GM18868 (cell line): ENCODE measurements at regions not wholly inside any gene's neighbourhood (a gene's known extent, or its start where the extent isn't known, plus 50 kb on each side); places are given as distances from the start of the nearest gene placed in this dataset.
"Not testable (repeated sequence)": the region's sequence is repeated elsewhere in the genome, so short reads cannot be mapped to it uniquely, and the experiment has no call there.

Source experiments
- ATAC-seq: cut with Tn5 transposase; IDR thresholded peaks from one replicate; pipeline ENCODE4 v1.9.1; 2021; ENCODE audit warnings: mild to moderate bottlenecking, moderate library complexity; ENCODE audit not compliant: unreplicated experiment

DNA sequence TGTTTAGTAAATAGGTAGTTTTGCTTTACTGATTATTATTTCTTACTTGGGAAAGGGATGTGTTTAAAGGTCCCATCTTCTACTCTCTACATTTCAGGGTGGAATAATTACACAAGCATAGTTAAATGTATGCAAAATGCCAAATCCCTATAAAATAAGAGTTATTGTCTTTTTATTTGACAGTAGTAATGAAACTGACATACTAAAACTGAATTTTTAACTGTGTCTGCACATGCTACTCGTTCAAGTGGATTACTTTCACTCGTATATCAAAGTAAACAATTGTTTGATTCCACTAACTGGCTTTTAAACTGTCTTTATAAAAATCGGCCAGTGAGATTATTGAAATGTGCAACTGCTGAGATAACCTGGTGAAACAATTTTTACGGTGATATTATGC is 602.9 kb upstream of the ADGRB3 start:
- ATAC-seq, result no peak

DNA sequence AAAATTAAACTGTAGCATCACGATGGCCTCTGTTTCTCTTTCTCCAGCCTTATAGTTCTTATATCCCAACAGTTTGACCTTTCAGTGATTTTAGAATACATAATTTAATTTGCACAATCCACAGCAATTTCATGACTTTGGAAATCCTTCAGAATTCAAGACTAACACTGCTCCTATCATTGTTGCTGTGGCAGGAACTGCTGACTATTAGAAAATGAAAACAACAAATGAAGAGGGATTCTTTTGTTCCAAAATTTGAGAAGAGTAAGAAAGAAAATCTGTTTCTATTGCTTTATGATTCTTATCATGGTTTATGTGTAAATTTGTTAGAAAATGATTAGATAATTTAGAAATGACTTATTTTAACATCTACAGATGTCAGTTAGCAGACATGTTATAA is 604.0 kb upstream of the ADGRB3 start:
- no peak for ATAC-seq

DNA sequence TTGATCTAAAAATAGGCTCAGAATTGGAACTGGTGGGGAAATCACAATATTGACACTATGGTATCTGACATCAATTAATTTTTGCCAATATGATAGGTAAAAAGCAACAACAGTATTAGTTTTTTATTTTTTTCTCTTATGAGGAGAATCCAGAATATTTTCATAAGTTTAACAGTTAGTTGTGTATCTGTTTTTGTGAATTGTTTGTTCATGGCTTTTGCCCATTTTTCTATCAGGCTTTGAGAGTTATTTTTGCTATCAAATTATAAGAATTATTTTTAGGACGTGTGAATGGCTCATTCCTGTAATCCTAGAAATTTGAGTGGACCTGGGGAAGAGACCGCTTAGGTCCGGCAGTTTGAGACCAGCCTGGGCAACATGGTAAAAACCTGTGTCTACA is 608.6 kb upstream of the ADGRB3 start:
- ATAC-seq, result no peak

DNA sequence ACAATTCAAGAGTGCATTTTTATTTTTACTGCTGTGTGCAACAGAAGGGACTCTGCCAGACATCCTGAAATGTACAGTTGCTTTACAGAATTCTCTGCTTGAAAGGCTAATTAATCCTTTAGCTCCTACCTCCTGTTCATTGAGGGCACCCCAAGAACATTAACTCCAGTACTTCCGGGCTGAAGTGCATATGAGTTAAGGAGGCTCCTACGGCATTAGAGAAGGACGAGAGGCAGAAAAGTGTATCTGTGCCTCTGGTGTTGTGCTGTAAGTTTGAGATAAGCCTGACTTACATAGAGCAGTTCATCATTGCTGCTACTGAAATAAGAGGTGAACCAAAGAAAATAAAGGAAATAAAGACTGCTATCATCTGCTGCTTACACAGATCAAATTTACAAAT is 609.3 kb upstream of the ADGRB3 start:
- ATAC-seq, result no peak

DNA sequence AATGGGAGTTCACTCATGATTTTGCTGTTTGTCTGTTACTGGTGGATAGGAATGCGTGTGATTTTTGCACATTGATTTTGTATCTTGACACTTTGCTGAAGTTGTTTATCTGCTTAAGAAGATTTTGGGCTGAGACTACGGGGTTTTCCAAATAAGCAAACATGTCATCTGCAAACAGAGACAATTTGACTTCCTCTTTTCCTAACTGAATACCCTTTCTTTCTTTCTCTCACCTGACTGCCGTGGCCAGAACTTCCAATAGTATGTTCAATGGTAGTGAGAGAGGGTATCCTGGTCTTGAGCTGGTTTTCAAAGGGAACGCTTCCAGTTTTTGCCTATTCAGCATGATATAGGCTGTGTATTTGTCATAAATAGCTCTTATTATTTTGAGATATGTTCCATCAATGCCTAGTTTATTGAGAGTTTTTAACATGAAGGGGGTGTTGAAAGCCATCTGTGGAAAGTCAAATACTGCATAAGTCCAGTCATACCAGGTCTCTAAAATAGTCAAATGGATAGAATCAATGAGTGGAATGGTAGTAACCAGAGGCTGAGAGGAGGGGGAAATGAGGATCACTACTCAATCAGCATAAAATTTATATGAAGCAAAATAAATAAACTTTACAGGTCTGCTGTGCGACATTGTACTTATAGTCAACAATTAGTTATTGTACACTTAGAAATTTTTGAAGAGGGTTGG is 610.4 kb upstream of the ADGRB3 start:
- ATAC-seq, result peak; percentile 71

DNA sequence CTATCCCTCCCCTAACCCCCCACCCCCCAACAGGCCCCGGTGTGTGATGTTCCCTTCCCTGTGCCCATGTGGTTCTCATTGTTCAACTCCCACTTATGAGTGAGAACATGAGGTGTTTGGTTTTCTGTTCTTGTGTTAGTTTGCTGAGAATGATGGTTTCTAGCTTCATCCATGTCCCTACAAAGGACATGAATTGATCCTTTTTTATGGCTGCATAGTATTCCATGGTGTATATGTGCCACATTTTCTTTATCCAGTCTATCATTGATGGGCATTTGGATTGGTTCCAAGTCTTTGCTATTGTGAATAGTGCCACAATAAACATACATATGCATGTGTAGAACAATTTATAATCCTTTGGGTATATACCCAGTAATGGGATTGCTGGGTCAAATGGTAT is 612.1 kb upstream of the ADGRB3 start:
- not testable (repeated sequence) for ATAC-seq

DNA sequence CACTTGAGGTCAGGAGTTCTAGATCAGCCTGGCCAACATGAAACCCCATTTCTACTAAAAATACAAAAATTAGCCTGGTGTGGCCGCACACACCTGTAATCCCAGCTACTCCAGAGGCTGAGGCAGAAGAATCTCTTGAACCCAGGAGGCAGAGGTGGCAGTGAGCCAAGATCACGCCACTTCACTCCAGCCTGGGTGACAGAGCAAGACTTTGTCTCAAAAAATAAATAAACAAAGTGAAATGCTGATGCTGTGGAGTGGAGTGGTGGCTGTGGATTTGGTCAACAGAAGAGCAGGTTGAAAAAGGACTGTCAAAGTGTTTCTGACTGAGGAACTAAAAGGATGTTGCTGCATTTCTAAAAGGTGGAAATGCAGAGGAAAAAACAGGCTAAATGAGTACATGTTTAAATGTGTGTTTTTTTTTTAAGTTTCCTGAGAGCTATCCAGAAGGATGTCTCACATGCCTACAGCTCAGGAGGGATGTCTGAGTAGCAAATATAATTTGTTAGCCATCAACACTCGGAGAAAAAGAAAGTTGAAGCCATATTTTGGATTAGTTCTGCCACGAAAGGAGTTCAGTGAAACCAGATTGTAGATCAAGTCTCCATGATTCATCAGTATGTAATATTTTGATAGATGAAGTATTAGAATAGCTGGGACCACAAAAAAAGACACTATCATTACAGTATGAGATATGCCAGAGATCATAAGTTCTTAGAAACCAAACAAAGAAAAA is 621.1 kb upstream of the ADGRB3 start:
- ATAC-seq, result no peak

DNA sequence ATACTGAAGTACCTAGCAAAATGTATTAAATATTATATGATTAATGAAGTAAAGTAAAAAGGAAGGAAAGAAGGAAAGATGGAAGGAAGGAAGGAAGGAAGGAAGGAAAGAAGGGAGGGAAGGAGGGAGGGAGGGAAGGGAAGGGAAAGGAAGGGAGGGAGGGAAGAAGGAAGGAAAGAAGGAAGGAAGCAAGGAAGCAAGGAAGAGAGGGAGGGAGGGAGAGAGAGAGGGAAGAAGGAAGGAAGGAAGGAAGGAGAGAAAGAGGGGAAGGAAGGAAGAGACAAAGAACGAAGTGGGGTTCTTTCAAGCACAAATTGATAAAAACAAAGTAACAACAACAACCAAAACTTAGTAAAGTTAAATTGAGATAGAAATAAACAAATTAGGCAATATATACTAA is 622.3 kb upstream of the ADGRB3 start:
- no peak for ATAC-seq

DNA sequence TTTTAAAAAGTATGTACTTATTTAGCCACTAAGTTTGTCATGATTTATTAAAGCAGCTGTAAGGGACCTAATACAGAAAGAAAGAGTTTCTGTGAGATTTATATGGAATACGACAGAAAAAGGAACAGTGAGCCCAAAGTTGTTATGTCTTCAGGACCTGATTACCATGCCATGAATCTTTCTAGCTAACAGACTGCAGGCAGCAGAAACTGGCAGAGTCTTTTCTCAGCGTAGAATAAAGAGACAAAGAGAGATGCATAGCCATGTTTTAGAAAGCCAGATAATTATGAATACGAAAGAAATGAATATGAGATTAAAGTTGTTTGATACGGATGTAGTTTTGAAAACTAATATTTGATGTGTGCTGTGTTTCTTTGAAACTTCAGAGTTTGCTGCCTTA is 624.1 kb upstream of the ADGRB3 start:
- no peak for ATAC-seq

DNA sequence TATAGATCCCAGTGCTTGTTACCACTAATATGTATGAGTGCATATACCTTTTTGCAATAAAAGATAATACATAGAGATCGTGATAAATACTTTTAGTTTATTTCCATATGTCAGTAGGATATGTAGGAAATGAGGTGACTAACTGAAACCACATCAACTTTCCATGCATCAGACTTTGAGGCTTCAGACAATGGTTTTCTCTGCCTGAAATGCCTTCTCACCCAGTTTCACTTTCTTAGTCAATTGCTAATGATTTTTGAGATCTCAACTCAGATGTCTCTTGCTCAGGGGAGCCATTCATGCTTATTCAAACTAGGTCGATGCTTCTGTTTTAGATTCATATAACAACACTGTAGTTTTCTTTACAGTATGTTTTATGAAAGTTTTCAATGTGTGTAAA is 626.6 kb upstream of the ADGRB3 start:
- ATAC-seq, result peak; percentile 89

DNA sequence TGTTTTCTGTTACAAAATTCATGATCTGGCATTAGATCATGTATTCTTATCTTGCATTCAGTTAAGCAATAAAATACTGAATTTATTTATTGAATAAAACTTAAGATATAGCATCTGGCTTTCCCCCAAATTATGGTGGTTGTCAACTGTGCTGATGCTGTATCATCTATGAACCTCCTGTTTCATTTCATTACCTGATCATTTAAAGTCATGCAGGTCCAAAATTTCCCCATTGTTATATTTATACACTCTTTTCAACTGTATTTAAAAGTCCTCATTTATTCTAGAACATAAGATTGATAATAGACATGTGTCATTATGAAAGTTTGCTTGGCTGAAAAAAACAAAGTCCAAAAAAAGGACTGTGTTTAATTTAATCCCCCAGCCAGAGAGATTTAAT is 627.4 kb upstream of the ADGRB3 start:
- peak; percentile 46 for ATAC-seq

DNA sequence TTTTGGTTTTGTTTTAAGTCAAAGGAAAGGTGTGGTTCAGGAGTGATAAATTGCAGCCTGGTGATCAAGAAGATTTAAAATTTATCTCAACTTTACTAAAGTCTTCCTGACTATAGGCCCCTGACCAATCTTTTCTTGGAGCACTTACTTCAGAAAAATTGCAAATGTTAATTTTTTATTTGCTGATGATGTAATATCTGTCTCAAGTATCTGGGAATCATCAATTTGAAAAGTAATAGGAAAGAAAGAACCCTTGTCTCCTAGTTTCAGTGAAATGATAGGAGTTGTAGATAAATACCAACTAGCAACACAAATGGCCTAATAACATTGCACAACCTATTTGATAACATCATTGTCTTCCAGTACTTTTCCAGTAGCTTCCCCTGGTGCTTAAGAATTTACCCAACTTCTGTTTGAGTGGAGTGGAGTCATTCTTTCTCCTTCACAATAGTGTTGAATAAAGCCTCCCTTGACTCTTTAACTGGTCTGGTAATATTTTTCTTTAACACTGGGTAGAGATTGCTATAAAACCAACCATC is 648.3 kb upstream of the ADGRB3 start:
- no peak for ATAC-seq

DNA sequence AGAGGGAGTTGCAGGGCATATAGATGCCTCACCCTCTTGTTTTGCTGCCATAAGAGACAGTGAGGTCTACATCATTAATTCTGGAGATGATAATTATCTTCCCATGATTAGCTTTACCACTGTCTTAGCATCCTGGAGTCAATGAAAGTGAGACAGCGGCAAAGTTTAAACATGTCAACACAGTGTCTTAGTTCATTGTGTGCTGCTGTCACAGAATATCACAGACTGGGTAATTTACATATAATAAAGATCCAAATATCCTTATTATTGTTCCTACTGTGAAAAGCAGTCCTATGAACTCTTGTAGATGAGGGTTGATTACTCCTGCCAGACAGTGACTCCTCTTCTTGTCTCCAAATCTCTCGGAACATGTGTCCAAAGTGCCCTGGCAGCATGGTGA is 658.6 kb upstream of the ADGRB3 start:
- ATAC-seq, result no peak

DNA sequence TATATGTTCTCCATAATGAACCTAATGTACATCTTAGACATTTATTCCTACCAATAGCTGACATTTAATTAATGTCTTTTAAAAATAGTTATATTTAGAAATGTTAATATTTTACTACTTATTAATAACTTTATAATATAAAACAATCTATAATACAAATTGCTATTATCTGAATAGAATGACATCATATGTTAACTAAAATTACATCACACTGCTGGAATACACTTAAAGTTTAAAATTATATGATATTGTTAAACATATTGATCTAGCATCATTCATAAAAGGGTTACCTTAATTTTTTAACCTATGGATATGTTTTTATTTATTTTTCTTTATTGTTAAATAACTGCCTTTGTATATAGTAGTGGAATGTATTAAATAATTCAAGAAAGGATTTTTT is 660.2 kb upstream of the ADGRB3 start:
- no peak for ATAC-seq

DNA sequence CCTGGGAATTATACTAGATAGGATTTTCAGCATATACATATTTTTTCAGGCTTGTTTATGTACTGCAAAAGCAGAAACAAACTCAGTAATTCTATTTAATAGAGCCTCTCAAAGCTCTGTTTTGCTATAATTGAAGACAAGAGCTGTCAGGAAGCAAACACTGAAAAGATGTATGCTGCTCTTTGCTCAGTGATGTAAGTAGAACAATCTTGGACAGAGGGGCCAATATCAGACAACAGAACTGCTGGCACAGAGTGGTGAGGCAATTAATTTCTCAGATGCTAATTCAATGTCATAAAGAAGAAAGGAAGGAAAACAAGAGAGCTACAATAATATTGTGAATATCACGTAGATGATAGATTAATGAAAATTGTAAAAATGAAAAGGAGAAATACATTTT is 663.3 kb upstream of the ADGRB3 start:
- ATAC-seq, result no peak

DNA sequence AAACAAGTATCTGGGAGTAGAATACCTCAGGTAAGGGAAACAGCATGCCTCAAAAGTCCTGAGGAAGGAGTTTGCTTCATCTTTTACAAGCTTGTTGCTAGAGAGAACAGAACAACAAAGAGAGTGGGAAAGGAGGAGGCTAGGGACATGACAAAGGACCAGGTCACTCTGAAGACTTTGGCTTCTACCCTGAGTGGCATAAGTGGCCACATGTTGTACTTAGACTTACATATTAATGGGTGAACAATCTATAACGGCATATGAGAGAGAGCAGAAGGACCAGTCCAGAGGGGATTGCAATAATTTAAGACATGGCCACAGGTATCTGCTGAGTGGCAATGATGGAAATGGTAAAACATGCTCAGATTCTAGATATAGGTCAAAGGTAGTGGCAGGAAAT is 668.3 kb upstream of the ADGRB3 start:
- ATAC-seq, result no peak

DNA sequence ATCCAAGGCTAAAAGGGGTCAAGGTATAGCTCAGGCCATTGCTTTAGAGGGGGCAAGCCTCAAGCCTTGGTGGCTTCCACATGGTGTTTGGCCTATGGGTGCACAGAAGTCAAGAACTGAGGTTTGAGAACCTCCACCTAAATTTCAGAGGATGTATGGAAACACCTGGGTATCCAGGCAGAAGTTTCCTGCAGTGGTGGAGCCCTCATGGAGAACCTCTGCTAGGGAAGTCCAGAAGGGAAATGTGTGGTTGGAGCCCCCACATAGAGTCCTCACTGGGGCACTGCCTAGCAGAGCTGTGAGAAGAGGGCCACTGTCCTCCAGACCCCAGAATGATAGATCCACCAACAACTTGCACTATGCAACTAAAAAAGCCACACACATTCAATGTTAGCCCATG is 678.7 kb upstream of the ADGRB3 start:
- no peak for ATAC-seq

DNA sequence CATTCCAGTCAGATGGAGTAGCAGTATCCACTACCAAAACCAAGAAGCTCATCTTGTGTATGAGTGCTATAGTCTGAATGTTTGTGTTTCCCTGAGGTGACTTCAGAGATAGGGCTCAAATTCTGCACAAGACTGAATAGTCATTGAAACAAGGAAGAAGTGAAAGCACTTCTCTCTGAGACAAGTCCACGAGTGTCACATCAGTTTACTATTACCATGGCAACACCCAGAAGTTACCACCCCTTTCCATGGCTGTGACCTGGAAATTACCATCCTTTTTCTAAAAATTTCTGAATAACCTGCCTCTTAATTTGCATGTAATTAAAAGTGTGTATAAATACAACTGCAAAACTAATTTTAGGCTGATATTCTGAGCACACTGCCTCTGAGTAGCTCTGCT is 682.1 kb upstream of the ADGRB3 start:
- ATAC-seq, result no peak

DNA sequence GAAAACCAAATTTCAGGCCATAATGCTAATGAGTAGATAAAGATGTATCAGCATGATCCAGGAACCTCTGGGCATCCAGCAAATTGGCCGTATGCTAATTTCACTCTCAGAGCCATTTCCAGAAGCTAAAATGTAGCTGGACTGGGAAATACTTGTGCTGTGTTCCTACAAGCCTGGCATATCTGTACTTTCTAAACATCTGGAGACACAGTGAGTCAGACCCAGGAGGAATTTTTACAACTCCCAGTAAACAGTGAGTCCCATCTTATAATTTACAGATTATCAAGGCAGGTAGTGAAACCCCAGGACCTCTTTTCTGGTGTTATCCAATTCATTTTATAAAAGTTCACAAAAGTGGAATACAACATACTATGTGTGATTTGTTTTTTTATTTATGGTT is 683.0 kb upstream of the ADGRB3 start:
- ATAC-seq, result no peak

DNA sequence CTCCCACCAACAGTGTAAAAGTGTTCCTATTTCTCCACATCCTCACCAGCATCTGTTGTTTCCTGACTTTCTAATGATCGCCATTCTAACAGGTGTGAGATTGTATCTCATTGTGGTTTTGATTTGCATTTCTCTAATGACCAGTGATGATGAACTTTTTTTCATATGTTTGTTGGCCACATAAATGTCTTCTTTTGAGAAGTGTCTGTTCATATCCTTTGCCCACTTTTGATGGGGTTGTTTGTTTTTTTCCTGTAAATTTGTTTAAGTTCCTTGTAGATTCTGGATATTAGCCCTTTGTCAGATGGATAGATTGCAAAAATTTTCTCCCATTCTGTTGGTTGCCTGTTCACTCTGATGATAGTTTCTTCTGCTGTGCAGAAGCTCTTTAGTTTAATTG is 687.3 kb upstream of the ADGRB3 start:
- ATAC-seq, result not testable (repeated sequence)

DNA sequence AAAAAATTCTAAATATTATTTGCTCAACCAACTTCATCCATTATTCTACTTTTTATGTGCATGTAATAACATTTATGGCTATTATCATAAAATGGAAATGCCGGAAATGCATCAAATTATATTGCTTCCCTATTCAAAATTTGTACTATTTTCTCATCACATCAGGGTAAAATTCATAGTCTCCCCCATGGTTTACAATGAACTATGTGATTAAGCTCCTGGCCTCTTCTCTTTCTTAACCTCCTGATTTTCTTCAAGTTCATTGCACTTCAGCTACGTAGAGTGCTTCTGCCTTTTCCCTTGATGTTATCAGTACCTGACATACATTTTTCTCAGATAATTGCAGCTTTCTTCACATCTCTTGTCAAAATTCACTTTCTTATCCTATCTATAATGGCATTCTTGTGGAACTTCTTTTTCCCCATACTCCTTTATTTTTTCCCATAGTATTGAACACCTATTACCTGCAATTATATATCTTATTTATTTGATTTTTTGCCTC is 699.1 kb upstream of the ADGRB3 start:
- no peak for ATAC-seq

DNA sequence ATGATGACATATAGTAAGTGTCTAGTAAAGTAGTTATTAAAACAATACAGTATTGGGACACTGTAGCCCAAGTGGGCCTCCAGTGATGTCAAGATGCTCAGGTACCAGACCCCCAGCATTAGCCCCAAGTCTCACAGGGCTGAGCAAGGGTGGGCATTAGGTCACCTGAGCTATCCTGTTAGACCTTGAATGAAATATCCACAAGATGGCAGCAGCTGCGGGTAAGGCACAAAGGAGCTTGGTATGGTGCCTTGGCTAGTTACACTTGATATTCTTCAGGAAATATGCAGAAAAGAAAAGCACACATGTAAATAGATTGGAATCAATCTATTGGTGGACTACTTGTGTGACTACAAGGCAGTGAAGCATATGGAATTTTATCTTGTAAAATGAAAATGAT is 701.8 kb upstream of the ADGRB3 start:
- no peak for ATAC-seq
